ENCODE measurements at regions not wholly inside any gene's neighbourhood (a gene's known extent, or its start where the extent isn't known, plus 50 kb on each side); places are given as distances from the start of the nearest gene placed in this dataset.

- no peak for DNase-seq
Measured at GRCh38 chr20:24718277-24718676, 230.8 kb upstream of the CST7 start.

GRCh38 chr20:24718696-24719095 lies 230.4 kb upstream of the CST7 start:
- no peak for DNase-seq

GRCh38 chr20:24720957-24721356 lies 228.1 kb upstream of the CST7 start:
- DNase-seq = no peak

GRCh38 chr20:24721891-24722568 lies 227.0 kb upstream of the CST7 start:
- no peak for DNase-seq

- no peak for DNase-seq
Measured at GRCh38 chr20:24722586-24722985, 226.5 kb upstream of the CST7 start.

- no peak for DNase-seq
Measured at GRCh38 chr20:24723186-24723585, 225.9 kb upstream of the CST7 start.

GRCh38 chr20:24723647-24724352 lies 225.3 kb upstream of the CST7 start:
- no peak for DNase-seq

GRCh38 chr20:24724982-24725533 lies 224.0 kb upstream of the CST7 start:
- DNase-seq = no peak

GRCh38 chr20:24727795-24728194 lies 221.3 kb upstream of the CST7 start:
- DNase-seq = no peak

- no peak for DNase-seq
Measured at GRCh38 chr20:24729896-24730605, 219.0 kb upstream of the CST7 start.

GRCh38 chr20:24730750-24731149 lies 218.3 kb upstream of the CST7 start:
- no peak for DNase-seq

GRCh38 chr20:24731312-24731711 lies 217.8 kb upstream of the CST7 start:
- DNase-seq = no peak

- no peak for DNase-seq
Measured at GRCh38 chr20:24732076-24732475, 217.0 kb upstream of the CST7 start.

- no peak for DNase-seq
Measured at GRCh38 chr20:24732599-24732998, 216.5 kb upstream of the CST7 start.

GRCh38 chr20:24733416-24733815 lies 215.7 kb upstream of the CST7 start:
- no peak for DNase-seq

GRCh38 chr20:24734139-24734538 lies 214.9 kb upstream of the CST7 start:
- DNase-seq = no peak

- no peak for DNase-seq
Measured at GRCh38 chr20:24735263-24735662, 213.8 kb upstream of the CST7 start.

- no peak for DNase-seq
Measured at GRCh38 chr20:24736131-24736843, 212.8 kb upstream of the CST7 start.

GRCh38 chr20:24736844-24737211 lies 212.2 kb upstream of the CST7 start:
- DNase-seq = no peak

- no peak for DNase-seq
Measured at GRCh38 chr20:24737212-24737850, 211.7 kb upstream of the CST7 start.

- DNase-seq = no peak
Measured at GRCh38 chr20:24738058-24738775, 210.9 kb upstream of the CST7 start.
